CD4-positive, alpha-beta T cell treated with Interleukin-2 at 100 ng/mL for 4 hours (primary cell): ENCODE measurements at regions not wholly inside any gene's neighbourhood (a gene's known extent, or its start where the extent isn't known, plus 50 kb on each side); places are given as distances from the start of the nearest gene placed in this dataset.

ENCODE experiments used
- DNase-seq: peaks from one replicate; pipeline ENCODE4 v3.0.0-alpha.2; 2020; ENCODE audit warnings: low spot score

- no peak for DNase-seq
Observed at GRCh38 chr5:67366691-67367395, 170.2 kb upstream of the CD180 start.

- DNase-seq = no peak
Observed at GRCh38 chr5:67366276-67366675, 169.7 kb upstream of the CD180 start.

DNA sequence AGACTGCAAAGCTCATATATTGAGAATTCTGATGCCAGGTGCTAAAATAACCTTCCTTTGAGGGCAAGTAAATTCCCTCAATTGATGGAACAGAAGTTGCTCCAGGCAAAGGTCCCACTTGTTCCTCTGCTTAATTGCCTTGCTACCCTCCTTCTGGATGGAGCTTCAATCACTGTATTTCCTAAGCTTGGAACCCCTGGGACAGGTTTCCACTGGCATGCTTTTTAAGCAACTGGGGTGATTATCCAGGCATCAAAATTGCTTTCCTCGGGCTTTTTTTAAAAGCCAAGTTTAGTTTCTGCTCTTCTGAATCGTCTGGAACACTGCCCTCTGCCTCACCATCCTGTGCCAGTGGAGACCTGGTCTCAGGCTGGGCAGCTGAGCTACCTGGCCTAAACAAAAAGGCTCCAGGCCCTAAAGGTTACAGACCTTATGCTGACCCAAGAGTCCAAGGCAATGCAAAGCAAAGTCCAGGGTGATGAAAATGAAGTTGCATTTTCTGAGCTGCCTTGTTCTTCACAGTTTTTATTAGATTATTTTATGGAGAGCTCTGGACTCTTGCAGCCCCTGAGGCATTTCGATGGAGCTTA is 167.9 kb upstream of the CD180 start:
- no peak for DNase-seq

- no peak for DNase-seq
Observed at GRCh38 chr5:67363963-67364362, 167.4 kb upstream of the CD180 start.

DNA sequence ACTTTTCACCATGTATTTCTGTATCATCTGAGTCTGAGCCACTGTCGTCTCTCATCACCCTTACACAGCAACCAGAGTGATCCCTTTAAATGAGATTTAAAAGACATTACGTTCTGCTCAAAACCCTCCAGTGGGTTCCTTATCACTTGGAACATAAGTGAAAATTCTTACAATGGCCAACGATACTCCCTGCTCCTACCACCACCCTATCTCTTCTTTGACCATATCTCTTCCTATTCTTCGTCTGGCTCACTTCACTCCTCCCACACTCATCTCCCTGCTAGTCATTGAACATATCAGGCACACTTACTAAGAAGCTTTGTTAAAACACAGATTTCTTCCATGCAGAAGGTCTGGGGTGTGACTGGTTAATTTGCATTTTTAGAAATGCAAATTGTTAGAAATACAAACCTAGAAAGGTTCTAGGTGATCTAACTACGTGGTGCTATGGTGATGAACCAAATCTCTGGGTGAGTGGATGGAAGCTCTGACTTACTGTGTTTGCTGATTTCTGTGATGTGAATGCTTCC is 166.6 kb upstream of the CD180 start:
- DNase-seq = no peak

- DNase-seq = no peak
Observed at GRCh38 chr5:67361932-67362729, 165.5 kb upstream of the CD180 start.

GRCh38 chr5:67360047-67360446 is 163.4 kb upstream of the CD180 start:
- no peak for DNase-seq

- DNase-seq = no peak
Observed at GRCh38 chr5:67358186-67358585, 161.6 kb upstream of the CD180 start.

- no peak for DNase-seq
Observed at GRCh38 chr5:67355120-67355713, 158.6 kb upstream of the CD180 start.

DNA sequence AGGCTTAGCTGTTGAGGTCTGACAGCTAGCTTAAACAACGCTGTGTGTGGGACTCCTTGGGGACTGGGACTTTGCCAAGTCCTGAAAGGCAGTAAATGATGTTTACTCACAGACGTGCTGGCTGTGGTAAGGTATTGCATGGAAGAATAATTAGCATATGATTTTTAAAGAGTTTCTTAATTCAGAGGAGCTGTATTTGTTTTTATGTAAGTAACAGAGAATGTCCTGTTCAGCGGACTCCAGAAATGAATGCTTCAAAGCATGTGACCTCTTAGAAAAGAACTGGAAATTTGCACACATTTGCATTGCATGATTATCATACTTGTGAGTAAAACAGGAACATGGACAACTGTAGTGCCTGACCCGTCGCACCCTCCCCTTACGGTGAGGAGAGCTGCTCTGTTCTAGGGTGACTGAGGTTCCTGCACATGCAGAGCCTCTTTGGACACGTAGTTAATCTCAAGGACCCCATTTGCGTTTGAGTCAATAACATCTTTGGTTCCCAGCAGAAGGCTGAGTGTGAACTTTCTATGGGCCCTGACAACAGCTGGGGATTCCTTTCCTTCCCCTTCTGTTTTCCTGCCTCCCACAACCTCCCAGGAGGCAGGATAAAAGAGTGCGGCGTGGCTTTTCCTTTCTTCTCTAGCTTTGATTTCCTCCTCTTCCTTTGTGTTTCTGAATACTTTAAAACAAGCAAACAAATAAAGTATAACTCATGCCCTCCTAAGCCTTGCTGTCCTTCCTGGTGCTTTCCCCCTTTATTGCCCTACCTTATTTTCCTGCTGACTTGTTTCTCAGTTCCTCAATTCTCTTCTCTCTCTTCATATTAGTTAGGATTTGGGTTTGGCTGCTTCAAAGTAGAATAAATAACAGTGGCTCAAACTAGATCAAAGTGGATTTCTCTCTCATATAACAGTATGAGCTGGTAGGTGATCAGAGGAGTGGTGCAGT is 157.2 kb upstream of the CD180 start:
- DNase-seq = no peak

GRCh38 chr5:67350618-67351201 is 154.1 kb upstream of the CD180 start:
- DNase-seq = peak; percentile 15

DNA sequence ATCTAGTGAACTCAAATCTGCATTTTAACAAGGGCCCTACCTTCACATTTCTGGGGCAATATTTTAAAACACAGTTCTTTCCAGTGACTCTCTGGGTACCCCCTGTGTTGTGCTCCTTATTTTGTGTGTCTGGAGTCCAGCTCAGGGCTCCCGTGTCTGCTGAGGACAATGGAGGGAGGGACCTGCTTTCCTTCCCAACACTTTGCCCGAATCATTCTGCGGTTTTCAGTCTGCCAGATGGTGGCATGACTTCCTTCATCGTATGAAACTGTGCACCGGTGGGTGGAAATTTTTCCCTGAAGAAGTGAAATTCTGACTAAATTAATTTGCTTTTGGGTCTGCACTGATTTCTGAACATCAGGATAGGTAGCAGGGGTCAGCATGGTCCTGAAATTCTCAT is 153.6 kb upstream of the CD180 start:
- no peak for DNase-seq

DNA sequence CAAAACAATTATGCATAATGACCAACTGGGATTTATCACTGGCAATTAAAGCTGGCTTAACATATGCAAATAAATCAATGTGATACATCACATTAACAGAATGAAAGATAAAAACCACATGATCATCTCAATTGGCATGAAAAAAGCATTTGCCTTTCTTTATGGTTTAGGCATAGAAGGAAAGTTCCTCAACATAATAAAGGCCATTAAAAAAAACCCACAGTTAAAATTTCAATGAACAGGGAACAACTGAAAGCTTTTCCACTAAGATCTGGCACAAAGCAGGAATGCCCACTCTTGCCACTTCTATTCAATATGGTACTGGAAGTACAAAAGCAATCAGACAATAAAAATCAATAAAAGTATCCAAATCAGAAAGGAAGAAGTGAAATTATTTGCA is 151.2 kb upstream of the CD180 start:
- DNase-seq = no peak

GRCh38 chr5:67346611-67347010 is 150.0 kb upstream of the CD180 start:
- DNase-seq = no peak

- DNase-seq = no peak
Observed at GRCh38 chr5:67344870-67345269, 148.3 kb upstream of the CD180 start.

GRCh38 chr5:67343835-67344234 is 147.2 kb upstream of the CD180 start:
- no peak for DNase-seq

DNA sequence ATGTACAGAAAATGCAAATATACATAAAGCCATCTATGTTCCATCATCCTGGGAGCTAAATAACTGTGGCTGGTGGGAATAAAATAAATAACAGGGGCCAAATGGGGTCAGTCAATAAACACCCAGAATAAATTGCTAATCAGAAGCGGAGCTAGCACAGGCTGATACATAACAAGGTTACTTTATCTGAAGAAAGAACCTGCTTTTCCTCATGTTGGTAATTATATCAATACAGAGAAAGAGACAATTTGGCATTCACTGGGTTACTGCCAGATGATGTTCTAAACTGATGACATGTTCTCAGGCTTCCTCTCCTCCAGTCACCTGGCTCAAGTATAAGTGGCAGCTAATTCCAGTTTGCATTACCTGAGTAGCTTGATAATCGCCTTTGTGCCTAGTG is 144.9 kb upstream of the CD180 start:
- DNase-seq = no peak

DNA sequence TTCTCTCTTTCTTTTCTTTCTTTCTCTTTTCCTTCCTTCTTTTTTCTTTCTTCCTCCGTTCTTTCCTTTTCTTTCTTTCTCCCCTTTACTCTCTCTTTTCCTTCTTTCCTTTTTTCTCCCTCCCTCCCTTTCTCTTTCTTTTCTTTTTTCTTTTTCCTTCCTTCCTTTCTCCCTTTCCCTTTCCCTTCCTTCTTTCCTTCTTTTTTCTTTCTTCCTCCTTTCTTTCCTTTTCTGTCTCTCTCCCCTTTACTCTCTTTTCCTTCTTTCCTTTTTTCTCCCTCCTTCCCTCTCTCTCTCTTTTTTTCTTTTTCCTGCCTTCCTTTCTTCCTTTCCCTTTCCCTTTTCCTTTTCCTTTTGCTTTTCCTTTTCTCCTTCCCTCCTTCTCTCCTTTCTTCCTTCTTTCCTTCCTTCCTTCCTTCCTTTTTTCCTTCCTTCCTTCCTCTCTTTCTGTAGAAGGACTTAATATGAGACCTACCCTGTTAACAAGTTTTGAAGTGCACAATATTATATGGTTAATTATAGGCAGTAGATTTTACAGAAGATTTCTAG is 142.7 kb upstream of the CD180 start:
- no peak for DNase-seq

GRCh38 chr5:67338421-67338820 is 141.8 kb upstream of the CD180 start:
- no peak for DNase-seq

DNA sequence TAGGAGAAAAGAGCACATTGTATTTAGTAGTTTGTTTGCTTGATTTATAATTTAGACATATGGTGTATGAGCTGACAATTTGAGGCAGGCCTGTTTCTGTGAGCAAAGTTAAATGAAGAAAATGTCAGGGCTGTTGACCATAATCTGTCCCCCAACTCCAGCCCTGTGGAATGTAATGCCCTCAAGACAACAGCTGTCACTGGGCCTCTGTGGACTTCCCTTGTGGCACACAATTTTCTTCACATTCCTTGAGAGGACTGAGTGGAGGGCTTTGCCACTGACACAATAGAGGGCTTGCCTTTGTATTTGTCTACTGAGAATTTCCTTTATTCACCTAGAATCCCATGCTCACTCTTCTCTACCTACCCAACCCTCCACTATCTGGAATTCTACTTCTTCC is 141.2 kb upstream of the CD180 start:
- DNase-seq = no peak

DNA sequence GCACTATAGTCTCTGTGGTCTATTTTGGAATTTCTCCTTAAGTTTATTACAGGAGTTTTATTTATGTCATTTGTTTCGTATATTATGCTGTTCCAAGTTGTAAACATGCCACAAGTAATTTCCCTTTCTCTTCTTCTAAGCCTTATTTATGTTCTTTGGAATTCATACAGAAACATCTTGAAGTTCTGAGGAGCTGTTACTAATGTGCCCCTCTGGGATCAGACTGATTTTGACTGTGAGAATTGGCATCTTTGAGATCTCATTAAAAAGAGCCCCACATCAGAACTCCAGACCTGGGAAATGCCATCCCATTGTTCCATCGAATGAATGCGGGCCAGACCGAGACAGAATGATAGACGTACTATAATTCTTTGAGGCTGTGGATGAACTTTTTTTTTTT is 138.8 kb upstream of the CD180 start:
- no peak for DNase-seq
